Stimulated activated CD8-positive, alpha-beta memory T cell treated with anti-CD3 and anti-CD28 coated beads, Interleukin-4, amount 100 ng/mL, for 48 hours (primary cell): ENCODE measurements at regions not wholly inside any gene's neighbourhood (a gene's known extent, or its start where the extent isn't known, plus 50 kb on each side); places are given as distances from the start of the nearest gene placed in this dataset.

Source experiments
- DNase-seq: peaks from one replicate; pipeline ENCODE4 v3.0.0-alpha.2; 2020

- DNase-seq: no peak
Observed at GRCh38 chr13:76389321-76389720, 496.9 kb downstream of the KCTD12 start.

DNA sequence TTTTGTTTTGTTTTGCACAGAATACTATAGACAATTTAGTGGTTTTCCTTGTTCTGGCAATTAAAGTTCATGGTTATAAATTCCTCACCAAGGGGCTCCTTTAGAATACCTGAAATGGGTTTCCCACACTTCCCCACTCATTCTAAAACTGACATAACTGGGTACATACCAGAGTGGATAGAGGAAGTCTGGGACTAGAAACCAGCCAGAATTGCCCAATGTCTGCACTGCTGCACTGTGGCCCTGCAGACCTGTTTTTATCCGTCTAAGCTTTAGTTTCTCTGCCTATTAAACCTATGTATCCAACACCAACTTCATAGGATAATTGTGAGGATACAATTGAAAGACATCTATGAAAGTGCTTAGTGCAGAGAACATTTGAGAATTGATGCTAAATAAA is 498.6 kb downstream of the KCTD12 start:
- no peak for DNase-seq

DNA sequence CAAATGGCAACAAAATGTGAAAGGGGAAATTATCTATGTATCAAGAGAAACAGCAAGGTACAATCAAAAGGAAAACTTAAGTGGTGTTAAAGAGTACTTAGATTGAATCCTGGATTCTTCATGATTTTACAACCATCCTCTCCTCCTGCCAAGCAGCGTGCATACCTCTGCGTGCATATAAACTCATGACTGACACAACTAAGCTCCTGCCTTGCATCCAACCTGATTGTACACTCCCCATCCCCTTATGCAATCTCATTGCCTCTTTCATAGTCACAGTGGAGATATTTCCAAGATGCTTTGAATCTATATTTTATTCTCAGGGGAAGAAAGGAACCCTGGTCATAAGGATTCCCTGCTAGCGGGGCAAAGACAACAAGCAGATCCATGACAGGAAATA is 499.9 kb downstream of the KCTD12 start:
- no peak for DNase-seq

DNA sequence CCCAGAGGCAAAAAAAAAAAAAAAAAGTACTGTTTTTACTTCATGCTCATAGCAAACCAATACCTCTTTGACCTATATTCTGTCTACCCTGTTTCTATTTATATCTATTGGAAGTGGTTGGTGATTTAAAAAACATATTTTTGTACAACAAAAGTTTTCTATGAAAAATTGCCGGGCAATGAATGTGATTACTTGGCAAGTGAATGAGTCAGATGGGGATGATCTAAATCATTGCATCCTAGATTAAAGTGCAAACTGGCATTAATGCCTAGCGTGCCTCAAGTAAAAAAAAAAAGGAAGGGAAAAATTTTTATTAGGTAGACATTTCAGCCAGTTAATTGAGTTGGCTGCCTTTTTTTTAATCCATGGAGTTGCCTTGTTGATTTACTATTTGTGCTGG is 500.6 kb downstream of the KCTD12 start:
- DNase-seq: no peak

GRCh38 chr13:76383676-76384461 is 502.3 kb downstream of the KCTD12 start:
- no peak for DNase-seq

DNA sequence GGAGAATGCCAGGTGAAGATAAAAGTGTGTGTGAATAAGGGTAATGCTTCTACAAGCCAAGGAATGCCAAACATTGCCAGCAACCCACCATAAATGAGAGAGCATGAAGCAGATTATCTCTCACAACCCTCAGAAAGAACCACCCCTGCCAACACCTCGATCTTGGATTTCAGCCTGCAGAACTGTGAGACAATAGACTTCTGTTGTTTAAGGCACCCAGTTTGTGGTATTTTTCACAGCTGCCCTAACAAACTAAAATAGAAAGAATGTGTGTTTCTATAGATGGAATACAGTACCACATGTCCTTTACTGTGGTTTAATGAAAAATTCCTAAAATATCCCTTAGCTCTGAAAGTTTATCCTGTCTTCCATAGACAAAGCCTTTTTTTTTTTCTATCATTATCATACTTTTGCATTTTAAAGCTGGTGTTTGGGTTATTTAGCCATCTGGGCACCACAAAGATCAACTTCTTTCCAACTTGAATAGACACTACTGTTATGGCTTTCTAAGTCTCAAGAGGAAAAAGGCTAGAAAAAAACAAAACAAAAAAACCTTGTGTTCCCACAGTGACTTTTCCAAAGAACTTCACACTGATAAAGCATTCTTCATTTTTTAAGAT is 505.6 kb downstream of the KCTD12 start:
- no peak for DNase-seq

DNA sequence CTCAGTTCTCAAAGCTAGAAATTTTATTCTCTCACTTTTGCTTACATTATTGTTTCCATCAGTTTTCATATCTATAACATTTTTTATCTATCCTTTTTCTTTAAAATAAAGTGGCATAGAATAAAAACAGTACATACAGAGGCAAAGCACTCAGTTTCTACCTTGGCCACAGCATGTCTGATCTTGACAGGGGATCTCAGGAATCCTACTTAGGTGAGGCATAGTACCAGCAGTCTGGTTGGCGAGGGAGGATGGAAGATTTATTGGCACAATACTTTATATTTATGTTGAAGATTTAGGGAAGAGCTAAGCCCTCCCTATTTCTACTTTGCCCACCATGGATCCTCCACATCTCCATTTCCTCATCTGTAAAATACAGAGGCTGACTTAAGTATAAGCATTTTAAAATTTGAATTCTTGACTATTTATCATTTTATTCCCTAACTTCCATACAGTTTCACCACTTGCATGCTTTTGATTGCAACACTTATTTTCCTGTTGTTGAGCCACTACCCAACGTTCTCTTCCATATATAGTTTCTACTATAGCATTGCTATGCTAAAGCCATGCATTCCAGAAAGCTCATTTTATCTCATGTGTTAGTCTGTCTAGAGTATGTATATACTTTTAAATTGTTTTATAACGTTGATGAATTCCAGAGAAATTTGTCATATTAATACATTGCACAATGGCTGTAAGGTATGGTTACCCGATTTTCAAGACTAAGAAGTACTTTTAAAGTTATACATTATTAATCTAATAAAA is 506.7 kb downstream of the KCTD12 start:
- no peak for DNase-seq

GRCh38 chr13:76378767-76379166 is 507.4 kb downstream of the KCTD12 start:
- DNase-seq: no peak

DNA sequence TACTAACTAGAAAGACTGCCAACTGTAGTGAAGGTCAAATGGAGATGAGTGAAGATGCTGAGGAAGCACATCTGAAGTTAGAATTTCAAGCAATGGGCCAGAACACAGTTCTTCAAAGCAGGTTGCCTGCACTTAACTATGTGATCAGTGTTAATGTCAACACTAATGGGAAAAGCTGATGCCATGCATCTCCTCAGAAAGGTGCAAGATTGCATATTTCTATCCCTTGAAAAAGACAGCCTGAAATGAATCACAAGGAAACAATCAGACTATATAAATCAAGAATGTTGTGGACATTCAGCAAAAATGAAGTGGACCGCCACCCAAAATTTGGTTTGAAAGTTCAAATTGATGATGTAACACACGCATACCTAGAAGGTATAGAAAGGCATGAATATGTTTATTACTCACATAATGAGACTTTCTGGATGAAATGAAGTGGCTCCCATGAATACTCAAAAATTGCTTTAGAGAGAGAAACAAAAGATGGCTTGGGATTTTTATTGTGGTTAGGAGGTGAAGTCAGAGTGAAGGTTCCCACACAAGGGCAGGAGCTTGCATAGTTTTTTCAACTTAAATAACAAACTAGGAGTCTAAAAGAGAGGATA is 522.4 kb downstream of the KCTD12 start:
- no peak for DNase-seq

DNA sequence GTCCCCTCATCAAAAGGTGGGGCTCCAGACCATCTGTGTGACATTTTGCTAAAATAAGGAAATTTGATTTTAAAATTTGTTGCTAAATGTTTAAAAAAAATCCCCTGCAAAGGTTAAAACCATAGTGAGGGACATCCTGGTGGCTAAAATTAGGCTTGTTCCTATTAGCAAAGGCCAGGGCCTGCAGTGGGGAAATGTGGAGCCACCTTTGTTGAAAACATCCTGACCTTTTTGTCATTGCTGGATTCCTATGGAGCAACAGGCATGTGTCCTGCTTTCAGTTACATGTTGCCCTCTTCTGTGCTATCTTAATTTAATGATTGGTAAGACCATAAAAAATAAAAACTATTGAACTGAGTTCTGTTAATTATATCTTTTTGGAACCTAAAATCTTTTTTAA is 524.3 kb downstream of the KCTD12 start:
- no peak for DNase-seq

GRCh38 chr13:76351541-76352229 is 534.5 kb downstream of the KCTD12 start:
- no peak for DNase-seq

DNA sequence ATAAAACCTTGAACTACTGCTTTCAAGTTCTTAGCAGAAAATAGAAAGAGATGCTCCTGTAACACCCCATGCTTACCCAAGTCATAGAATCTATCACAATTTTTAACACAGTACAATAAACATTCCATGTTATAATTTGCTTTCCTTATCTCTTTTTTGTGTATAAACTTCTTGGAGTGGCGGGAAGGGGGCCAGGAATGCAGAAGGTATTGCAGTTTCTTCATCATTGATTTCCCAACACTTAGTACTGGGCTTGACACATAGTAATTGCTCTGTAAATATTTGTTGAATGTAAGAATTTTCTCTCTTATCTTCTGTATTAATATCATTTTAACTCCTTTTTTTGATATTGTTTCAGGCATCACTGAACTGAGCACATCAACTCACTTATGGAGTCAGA is 535.8 kb downstream of the KCTD12 start:
- DNase-seq: no peak

DNA sequence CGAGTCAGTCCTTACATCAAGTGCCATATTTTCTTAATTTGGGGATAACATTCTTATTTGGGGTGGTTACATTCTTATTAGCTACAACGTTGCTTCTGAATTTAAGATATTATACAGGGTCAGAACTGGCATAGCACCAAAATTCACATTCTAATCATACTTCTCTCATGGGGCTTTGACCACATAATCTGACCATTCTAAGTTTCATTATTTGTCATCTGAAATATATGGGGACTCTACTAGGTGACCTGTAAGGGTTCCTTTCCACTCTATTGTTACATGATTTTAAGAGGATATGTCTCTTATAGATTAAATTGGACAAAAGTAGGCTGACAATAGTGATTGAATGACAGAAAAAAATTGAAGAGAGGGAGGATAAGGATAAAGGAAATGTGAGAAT is 536.5 kb downstream of the KCTD12 start:
- no peak for DNase-seq

DNA sequence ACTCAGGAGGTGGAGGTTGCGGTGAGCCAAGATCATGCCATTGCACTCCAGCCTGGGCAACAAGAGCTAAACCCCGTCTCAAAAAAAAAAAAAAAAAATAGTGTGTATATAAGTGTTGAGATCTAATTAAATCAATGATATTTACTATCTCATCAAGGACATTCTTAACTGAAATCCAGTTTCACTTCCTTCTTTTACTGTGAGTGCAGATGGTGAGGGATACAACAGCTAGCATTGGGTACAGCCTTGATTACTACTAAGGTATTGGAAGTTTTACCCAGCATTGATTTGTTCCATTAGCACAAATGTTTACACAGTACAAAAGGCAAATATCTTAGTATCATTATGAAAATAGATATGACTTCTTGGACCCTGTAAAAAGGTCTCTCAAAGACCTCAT is 546.6 kb downstream of the KCTD12 start:
- DNase-seq: no peak

DNA sequence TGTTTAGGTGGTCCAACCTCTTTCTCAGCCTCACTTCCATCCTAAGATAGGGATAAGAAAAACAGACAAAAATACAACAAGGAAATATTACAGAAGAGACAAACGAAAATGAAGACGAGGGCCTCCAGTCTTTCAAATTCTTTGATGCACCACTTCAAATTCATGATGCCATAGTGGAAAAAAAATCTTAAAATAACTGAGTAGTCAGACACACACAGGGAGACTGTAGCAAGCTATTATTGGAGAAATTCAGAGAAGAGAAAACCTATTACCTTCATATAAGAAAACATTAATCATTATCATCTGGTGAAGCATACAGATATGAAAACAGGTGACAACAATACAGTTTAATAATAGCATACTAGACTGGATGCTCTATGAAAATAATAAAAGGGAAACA is 548.2 kb downstream of the KCTD12 start:
- DNase-seq: no peak

DNA sequence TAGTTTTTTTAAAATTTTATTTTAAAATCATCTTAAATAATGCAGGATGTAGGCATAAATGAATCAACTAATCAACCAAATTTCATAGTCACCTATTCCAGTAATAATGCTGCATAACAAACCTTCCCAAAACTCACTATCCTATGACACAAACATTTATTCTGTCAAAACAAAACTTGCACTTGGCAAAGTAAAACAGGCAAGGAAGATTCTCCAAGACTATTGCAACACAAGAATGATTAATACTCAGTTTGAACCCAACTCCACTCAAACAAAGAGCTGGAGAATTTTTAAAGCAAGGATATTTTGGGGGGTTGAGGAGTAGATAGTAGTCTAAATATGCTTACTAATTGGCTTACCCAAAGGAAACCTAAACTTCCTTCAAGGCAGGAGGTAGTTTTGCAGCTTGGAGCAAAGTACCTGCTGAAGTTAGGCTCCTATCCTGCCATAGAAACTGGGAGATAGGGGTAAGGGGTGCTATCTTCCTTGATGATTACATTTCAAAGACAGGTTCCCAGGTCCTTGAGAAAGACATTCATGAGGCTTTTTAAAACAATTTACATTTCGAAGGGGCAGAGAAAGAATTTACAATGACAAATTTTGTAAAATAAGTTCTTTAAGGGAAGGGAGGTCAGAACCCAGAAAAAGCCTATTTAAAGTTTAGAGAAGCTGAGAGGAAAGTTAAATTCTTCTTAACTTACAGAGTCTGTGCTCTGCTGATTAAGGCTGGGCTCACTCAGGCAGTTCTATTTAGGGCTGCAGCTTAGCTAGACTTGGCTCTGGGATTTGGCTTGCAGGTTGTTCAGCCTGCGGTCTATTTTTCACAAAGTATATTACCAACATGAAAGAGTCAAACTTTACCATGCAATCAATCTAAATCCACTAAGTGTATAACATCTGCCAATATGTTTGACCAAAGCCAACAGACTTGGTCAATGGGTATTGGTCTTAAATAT is 549.0 kb downstream of the KCTD12 start:
- no peak for DNase-seq

DNA sequence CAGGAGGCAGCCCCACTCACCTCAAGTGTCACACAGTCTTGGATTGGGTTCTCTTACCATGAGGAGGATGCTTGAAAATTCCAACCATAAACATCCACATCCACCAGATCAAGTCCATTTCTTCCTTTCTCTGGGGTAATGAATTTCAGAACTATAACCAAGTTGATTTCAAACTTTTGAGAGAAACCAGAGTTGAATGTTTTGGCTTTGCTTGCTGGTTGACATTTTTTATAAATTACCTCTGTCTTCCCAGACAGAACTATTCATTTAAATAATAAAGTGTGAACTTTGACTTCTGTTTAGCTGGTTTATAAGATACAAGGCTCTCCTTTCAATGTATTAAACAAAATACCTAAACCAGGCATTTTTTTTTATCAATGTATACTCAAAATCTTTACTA is 550.7 kb downstream of the KCTD12 start:
- DNase-seq: no peak

- DNase-seq: no peak
Observed at GRCh38 chr13:76331943-76332712, 554.1 kb downstream of the KCTD12 start.

DNA sequence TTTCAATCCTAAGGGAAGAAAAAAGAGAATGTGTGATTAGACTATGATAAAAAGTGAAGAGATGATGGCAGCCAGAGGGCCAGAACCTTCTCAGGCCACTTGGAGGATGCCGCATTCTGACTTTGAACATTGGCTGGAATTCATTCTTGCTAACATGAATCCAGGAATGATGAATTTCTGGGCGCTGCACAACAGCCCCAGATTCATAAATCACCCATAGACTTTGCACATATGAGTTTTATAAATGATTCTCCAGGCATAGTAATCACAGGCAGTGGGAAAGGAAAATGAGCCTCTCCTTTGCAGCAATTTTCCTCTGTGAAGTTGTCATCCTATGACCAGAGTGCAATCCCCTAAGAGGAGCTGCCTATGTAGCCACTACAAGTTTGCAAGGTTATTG is 555.4 kb downstream of the KCTD12 start:
- DNase-seq: no peak

DNA sequence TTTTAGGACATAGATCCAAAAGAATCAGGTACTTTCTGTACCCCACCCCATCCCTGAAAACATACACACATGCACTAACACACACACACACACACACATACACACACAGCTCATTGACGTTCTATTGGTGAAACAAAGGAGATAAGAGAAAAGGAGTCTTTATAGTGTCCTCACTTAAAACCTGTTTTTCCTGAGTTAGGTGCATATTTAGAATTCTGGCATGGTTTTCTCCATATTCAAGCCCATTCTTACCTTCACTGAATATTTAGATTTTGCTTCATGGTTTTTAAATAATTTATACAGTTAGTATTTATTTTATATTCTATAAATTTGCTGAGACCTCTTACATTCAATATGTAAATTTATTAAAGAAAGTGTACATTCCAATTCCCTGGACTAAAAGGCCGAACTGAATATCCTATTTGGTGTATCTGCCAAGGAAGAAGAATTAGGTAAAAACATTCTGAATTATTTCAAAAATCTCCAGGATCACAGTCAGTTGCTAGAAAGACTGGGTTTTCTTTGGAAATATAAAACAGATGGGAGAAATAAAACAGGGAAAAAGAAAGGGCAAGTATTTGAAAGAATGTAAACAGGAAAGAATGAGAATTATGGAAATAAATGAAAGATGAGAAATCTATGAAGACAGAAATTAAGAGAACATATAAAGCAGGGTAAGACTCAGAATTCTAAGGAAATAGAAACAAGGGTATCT is 556.2 kb downstream of the KCTD12 start:
- no peak for DNase-seq
